Prostate gland (tissue), 2 donors: ENCODE measurements at regions not wholly inside any gene's neighbourhood (a gene's known extent, or its start where the extent isn't known, plus 50 kb on each side); places are given as distances from the start of the nearest gene placed in this dataset.

Experiments used
- DNase-seq: peaks from one replicate; pipeline ENCODE4 v3.0.0-alpha.2; 2019; ENCODE audit warnings: low spot score
- H3K27ac ChIP-seq, 2 donors: fragments of 200-600 bp; sonication (generic); 2 replicates each; pipeline ENCODE4 v1.5.1; 2017 to 2019
- H3K27me3 ChIP-seq: fragments of 200-600 bp; sonication (generic); replicated peaks from 2 replicates; pipeline ENCODE4 v1.5.1; 2019; ENCODE audit not compliant: insufficient read depth
- H3K36me3 ChIP-seq, 2 donors: fragments of 200-600 bp; sonication (generic); 1 replicate in 1 of 2; 2 replicates in 1 of 2; pipeline versions ENCODE4 v1.5.1 to v1.8.1; 2017 to 2019
- H3K4me1 ChIP-seq: fragments of 200-600 bp; sonication (generic); replicated peaks from 2 replicates; pipeline ENCODE4 v1.5.1; 2019
- H3K4me3 ChIP-seq, 2 donors: fragments of 200-600 bp; sonication (generic); 2 replicates each; pipeline ENCODE4 v1.5.1; 2017 to 2019
- H3K9me3 ChIP-seq: fragments of 200-600 bp; sonication (generic); 2 replicates; pipeline ENCODE4 v1.5.1; 2017
- CTCF ChIP-seq, 4 experiments: fragments of 200-600 bp in 2 of 4; fragments of 450-650 bp in 2 of 4; sonication (generic) in 2 of 4; IDR thresholded peaks; 1 replicate in 3 of 4; 2 replicates in 1 of 4; pipeline ENCODE4 v1.5.1; 2016 to 2019; ENCODE audit warnings: antibody characterized with exemption in 4 of 4, mild to moderate bottlenecking in 2 of 4, moderate library complexity in 2 of 4
- POLR2A ChIP-seq: fragments of 450-650 bp; IDR thresholded peaks from one replicate; pipeline ENCODE4 v1.6.1; 2016; ENCODE audit warnings: antibody characterized with exemption, mild to moderate bottlenecking
- POLR2AphosphoS5 ChIP-seq: sonication (generic); formaldehyde crosslinking; IDR thresholded peaks from one replicate; pipeline ENCODE4 v1.6.1; 2017; ENCODE audit warnings: antibody characterized with exemption
- WGBS: methylation state at CpG from one replicate; pipeline ENCODE4 v1.1.5; 2018; 5-methylcytosine and 5-hydroxymethylcytosine counted together
- intact Hi-C: fragments of 100-400 bp; cut with DNase I; formaldehyde crosslinking; loops from one replicate; pipeline ENCODE4 v1.14.2; 2022

- WGBS: 80% methylated on average over 3 of the region's 3 CpGs
Measured at GRCh38 chr4:71262161-71262560, 76.7 kb upstream of the SLC4A4 start.

GRCh38 chr4:71266090-71266794 lies 72.6 kb upstream of the SLC4A4 start:
- intact Hi-C loops: no loop called here
- TF ChIP-seq POLR2A: no peak
- no peak for TF ChIP-seq CTCF (IDR thresholded peaks at IDR 0.05)
- no peak for TF ChIP-seq POLR2AphosphoS5
- H3K27me3 ChIP-seq: no peaks in the 10 kb centered on the region
- no peaks in the 10 kb centered on the region for H3K9me3 ChIP-seq
- no peak overlapping the region for H3K4me3 ChIP-seq
- no peaks in the 10 kb centered on the region for H3K4me1 ChIP-seq
- no peak overlapping the region for H3K27ac ChIP-seq
- H3K36me3 ChIP-seq: no peaks in the 10 kb centered on the region
- WGBS: 47% methylated on average over 5 of the region's 5 CpGs
- DNase-seq: no peak

More at GRCh38 chr4:71262161-71262560, 76.7 kb upstream of the SLC4A4 start:
- Histone ChIP-seq H3K27me3 (no peaks in the 10 kb centered on the region), H3K36me3 (no peaks in the 10 kb centered on the region), H3K4me3 (no peak overlapping the region), H3K27ac (no peak overlapping the region), H3K4me1 (no peaks in the 10 kb centered on the region), H3K9me3 (no peaks in the 10 kb centered on the region)
- intact Hi-C loops: no loop called here
- DNase-seq: no peak
- no peak for TF ChIP-seq POLR2AphosphoS5
- TF ChIP-seq POLR2A: no peak
- TF ChIP-seq CTCF (IDR thresholded peaks at IDR 0.05): no peak

DNA sequence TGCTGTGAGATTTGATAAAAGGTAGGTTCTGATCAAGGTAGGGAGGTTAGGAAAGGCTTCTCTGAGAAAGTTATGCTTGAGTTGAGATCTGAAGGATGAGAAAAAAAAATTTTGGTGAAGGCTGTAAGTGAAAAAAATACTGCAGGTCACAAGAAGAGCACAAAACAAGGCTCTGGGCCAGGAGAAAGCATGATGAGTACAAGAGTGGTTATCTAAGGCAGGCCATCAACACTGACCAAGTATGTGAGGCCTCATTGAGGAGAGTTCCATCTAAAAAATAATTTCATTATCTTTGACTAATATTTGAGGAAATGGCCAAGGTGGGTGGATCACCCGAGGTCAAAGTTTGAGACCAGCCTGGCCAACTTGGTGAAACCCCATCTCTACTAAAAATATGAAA lies 71.6 kb upstream of the SLC4A4 start:
- no peak for DNase-seq
- 95% methylated on average over 1 of the region's 1 CpG for WGBS
- H3K4me1 ChIP-seq: no peaks in the 10 kb centered on the region
- H3K27ac ChIP-seq: no peak overlapping the region
- H3K27me3 ChIP-seq: no peaks in the 10 kb centered on the region
- intact Hi-C loops: no loop called here
- no peak for TF ChIP-seq POLR2AphosphoS5
- TF ChIP-seq CTCF (IDR thresholded peaks at IDR 0.05): no peak
- no peak for TF ChIP-seq POLR2A
- no peaks in the 10 kb centered on the region for H3K9me3 ChIP-seq
- H3K36me3 ChIP-seq: no peaks in the 10 kb centered on the region
- no peak overlapping the region for H3K4me3 ChIP-seq

- Histone ChIP-seq H3K27ac (no peak overlapping the region), H3K9me3 (no peaks in the 10 kb centered on the region), H3K27me3 (no peaks in the 10 kb centered on the region), H3K4me3 (no peak overlapping the region), H3K36me3 (no peaks in the 10 kb centered on the region), H3K4me1 (no peaks in the 10 kb centered on the region)
- intact Hi-C loops: no loop called here
- TF ChIP-seq CTCF (IDR thresholded peaks at IDR 0.05): no peak
- no peak for TF ChIP-seq POLR2AphosphoS5
- no peak for TF ChIP-seq POLR2A
- no peak for DNase-seq
- 85% methylated on average over 4 of the region's 4 CpGs for WGBS
Measured at GRCh38 chr4:71268166-71268565, 70.7 kb upstream of the SLC4A4 start.

GRCh38 chr4:71269233-71269632 lies 69.6 kb upstream of the SLC4A4 start:
- 95% methylated on average over 5 of the region's 5 CpGs for WGBS
- Histone ChIP-seq H3K4me1 (no peaks in the 10 kb centered on the region), H3K36me3 (no peaks in the 10 kb centered on the region), H3K4me3 (no peak overlapping the region), H3K27ac (no peak overlapping the region), H3K27me3 (no peaks in the 10 kb centered on the region), H3K9me3 (no peaks in the 10 kb centered on the region)
- no peak for DNase-seq
- TF ChIP-seq CTCF (IDR thresholded peaks at IDR 0.05) (no peak), POLR2A (no peak), POLR2AphosphoS5 (no peak)
- intact Hi-C loops: no loop called here
